A673 (cell line): ENCODE measurements at regions not wholly inside any gene's neighbourhood (a gene's known extent, or its start where the extent isn't known, plus 50 kb on each side); places are given as distances from the start of the nearest gene placed in this dataset.

ENCODE experiments used
- EZH2 ChIP-seq: fragments of 200-600 bp; sonication (generic); IDR thresholded peaks from 2 replicates; pipeline ENCODE4 v1.6.1; 2017; ENCODE audit warnings: borderline replicate concordance, low read depth, mild to moderate bottlenecking, mixed read lengths, antibody characterized with exemption, low read length; ENCODE audit not compliant: poor library complexity, severe bottlenecking
- TF ChIP-seq, protein P1 (sequence below): fragments of 300-800, 200-600 bp; sonication (generic); conservative IDR thresholded peaks from 2 replicates; pipeline ENCODE4 v1.5.1; 2017; ENCODE audit warnings: low read depth, mild to moderate bottlenecking, antibody characterized with exemption, low read length, moderate library complexity, mixed read lengths

GRCh38 chr1:8113262-8114220 lies 87.4 kb upstream of the ERRFI1 start:
- TF ChIP-seq, protein P1, sequence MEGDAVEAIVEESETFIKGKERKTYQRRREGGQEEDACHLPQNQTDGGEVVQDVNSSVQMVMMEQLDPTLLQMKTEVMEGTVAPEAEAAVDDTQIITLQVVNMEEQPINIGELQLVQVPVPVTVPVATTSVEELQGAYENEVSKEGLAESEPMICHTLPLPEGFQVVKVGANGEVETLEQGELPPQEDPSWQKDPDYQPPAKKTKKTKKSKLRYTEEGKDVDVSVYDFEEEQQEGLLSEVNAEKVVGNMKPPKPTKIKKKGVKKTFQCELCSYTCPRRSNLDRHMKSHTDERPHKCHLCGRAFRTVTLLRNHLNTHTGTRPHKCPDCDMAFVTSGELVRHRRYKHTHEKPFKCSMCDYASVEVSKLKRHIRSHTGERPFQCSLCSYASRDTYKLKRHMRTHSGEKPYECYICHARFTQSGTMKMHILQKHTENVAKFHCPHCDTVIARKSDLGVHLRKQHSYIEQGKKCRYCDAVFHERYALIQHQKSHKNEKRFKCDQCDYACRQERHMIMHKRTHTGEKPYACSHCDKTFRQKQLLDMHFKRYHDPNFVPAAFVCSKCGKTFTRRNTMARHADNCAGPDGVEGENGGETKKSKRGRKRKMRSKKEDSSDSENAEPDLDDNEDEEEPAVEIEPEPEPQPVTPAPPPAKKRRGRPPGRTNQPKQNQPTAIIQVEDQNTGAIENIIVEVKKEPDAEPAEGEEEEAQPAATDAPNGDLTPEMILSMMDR: peak; percentile 22; the same call in 1 of the 2 replicates
- TF ChIP-seq EZH2: no peak
